Smooth muscle cell (in vitro differentiated cells): ENCODE measurements at regions not wholly inside any gene's neighbourhood (a gene's known extent, or its start where the extent isn't known, plus 50 kb on each side); places are given as distances from the start of the nearest gene placed in this dataset.

Experiments used
- DNase-seq: peaks from one replicate; lab custom pipeline; 2025; ENCODE audit not compliant: unreplicated experiment; lab: John Stamatoyannopoulos, UW
- H2AFZ ChIP-seq: fragments of 200-600 bp; sonication (generic); 2 replicates; pipeline ENCODE4 v1.6.0; 2016; ENCODE audit warnings: antibody characterized with exemption, low read depth, mild to moderate bottlenecking
- H3F3A ChIP-seq: fragments of 200-600 bp; sonication (generic); 2 replicates; pipeline ENCODE4 v1.6.0; 2017; ENCODE audit warnings: antibody characterized with exemption, low read depth
- H3K27ac ChIP-seq: fragments of 200-600 bp; sonication (generic); 2 replicates; pipeline ENCODE4 v1.5.1; 2016; ENCODE audit warnings: low read depth, mild to moderate bottlenecking
- H3K27me3 ChIP-seq: fragments of 200-600 bp; sonication (generic); 2 replicates; pipeline ENCODE4 v1.6.1; 2016; ENCODE audit warnings: low read depth, mild to moderate bottlenecking
- H3K36me3 ChIP-seq: fragments of 200-600 bp; sonication (generic); 2 replicates; pipeline ENCODE4 v1.5.1; 2016; ENCODE audit warnings: low read depth
- H3K4me1 ChIP-seq: fragments of 200-600 bp; sonication (generic); 2 replicates; pipeline ENCODE4 v1.5.1; 2016; ENCODE audit warnings: low read depth
- H3K4me2 ChIP-seq: fragments of 200-600 bp; sonication (generic); 2 replicates; pipeline ENCODE4 v1.6.0; 2016; ENCODE audit warnings: mild to moderate bottlenecking
- H3K4me3 ChIP-seq: fragments of 200-600 bp; sonication (generic); 2 replicates; pipeline ENCODE4 v1.5.1; 2016; ENCODE audit warnings: mild to moderate bottlenecking
- H3K79me2 ChIP-seq: fragments of 200-600 bp; sonication (generic); 2 replicates; pipeline ENCODE4 v1.6.0; 2016; ENCODE audit warnings: low read depth, mild to moderate bottlenecking
- H3K9ac ChIP-seq: fragments of 200-600 bp; sonication (generic); 2 replicates; pipeline ENCODE4 v1.6.0; 2016; ENCODE audit warnings: low read depth
- H3K9me3 ChIP-seq: fragments of 200-600 bp; sonication (generic); replicated peaks from 2 replicates; pipeline ENCODE4 v1.5.1; 2016; ENCODE audit warnings: low read depth
- H4K20me1 ChIP-seq: fragments of 200-600 bp; sonication (generic); 2 replicates; pipeline ENCODE4 v1.6.0; 2016; ENCODE audit warnings: low read depth
- WGBS: methylation state at CpG from one replicate; pipeline ENCODE4 v1.1.7; 2016; ENCODE audit warnings: low lambda C conversion rate; 5-methylcytosine and 5-hydroxymethylcytosine counted together
- TF ChIP-seq, protein P1 (sequence below): fragments of 200-600 bp; sonication (generic); IDR thresholded peaks from 2 replicates; pipeline ENCODE4 v1.5.1; 2017; ENCODE audit warnings: borderline replicate concordance, mild to moderate bottlenecking, antibody characterized with exemption; ENCODE audit not compliant: insufficient read depth, poor library complexity, severe bottlenecking

DNA sequence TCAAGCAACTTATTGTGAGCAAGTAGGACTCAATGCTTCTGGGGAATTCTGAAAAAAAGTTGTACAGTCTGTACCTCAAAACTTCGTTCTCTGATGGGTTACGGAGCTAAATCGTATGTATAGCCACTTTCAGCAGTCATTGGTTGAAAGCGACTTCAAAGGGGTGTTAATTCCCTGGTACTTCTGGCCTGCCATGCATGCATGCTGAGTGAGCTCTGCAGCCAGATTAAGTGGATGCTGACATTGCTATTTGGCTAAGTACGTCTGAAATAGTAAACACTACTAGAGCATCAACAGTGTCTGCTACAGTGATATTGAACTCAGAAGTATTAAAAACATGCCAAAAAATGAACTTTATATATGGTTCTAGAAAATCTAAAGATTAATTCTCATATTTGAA, 1183.1 kb upstream of the PCDH20 start:
- 16% methylated on average over 5 of the region's 5 CpGs for WGBS
- Histone ChIP-seq H3K4me1 (peaks cover 8% of the 10 kb centered on the region), H3K27ac (no peak overlapping the region), H3K9me3 (no peaks in the 10 kb centered on the region), H4K20me1 (no peaks in the 10 kb centered on the region), H3K9ac (no peak overlapping the region), H3F3A (no peaks in the 10 kb centered on the region), H2AFZ (no peak overlapping the region), H3K4me2 (peak overlapping the region; percentile 76), H3K79me2 (no peaks in the 10 kb centered on the region), H3K27me3 (no peaks in the 10 kb centered on the region), H3K4me3 (no peak overlapping the region), H3K36me3 (no peaks in the 10 kb centered on the region)
- DNase-seq: no peak
- TF ChIP-seq, protein P1, sequence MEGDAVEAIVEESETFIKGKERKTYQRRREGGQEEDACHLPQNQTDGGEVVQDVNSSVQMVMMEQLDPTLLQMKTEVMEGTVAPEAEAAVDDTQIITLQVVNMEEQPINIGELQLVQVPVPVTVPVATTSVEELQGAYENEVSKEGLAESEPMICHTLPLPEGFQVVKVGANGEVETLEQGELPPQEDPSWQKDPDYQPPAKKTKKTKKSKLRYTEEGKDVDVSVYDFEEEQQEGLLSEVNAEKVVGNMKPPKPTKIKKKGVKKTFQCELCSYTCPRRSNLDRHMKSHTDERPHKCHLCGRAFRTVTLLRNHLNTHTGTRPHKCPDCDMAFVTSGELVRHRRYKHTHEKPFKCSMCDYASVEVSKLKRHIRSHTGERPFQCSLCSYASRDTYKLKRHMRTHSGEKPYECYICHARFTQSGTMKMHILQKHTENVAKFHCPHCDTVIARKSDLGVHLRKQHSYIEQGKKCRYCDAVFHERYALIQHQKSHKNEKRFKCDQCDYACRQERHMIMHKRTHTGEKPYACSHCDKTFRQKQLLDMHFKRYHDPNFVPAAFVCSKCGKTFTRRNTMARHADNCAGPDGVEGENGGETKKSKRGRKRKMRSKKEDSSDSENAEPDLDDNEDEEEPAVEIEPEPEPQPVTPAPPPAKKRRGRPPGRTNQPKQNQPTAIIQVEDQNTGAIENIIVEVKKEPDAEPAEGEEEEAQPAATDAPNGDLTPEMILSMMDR: no peak

DNA sequence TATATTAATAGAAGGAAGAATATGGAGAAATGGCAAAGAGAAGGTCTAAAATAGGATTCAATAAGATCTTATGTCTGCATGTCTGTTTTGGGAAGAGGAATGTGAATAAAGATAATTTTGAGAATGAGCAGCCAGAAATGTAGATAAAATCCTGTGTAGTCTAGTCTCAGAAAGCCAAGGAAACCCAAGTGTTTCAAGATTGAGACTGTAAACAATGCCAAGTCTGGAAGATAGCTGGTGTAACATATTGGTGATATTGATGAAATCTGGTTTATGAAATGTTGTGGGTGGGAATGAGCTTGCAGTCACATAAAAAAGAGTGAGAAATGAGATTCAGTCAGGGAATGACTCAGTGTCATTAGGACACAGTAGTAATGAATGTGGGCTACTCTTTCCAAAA, 1180.3 kb upstream of the PCDH20 start:
- DNase-seq: no peak
- Histone ChIP-seq H3K9ac (no peak overlapping the region), H3F3A (no peaks in the 10 kb centered on the region), H3K79me2 (no peaks in the 10 kb centered on the region), H3K27ac (peak overlapping the region; percentile 34), H3K4me3 (no peak overlapping the region), H3K27me3 (peaks cover 7% of the 10 kb centered on the region), H3K4me2 (peak overlapping the region; percentile 9), H4K20me1 (no peaks in the 10 kb centered on the region), H3K9me3 (no peaks in the 10 kb centered on the region), H3K36me3 (no peaks in the 10 kb centered on the region), H3K4me1 (peaks cover 8% of the 10 kb centered on the region), H2AFZ (no peak overlapping the region)
- TF ChIP-seq, protein P1: no peak

DNA sequence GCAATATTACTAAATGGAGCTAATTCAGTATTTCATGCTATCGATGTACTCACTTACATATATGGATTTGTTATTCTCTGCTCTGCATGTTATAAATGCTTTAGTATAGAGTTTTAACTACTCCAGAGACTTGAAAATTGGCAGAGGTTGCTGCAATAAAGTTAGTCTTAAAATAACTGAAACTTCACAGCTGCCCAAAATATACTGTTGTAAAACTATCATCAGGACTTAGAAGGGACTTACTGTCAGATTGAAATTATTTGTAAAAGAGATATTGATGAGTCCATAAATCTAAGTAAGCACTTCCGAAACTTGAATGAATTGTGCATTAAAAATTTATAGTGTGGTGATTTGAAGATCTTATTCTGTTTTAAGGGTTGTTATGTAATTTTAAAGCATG, 1178.2 kb upstream of the PCDH20 start:
- H2AFZ ChIP-seq: no peak overlapping the region

DNA sequence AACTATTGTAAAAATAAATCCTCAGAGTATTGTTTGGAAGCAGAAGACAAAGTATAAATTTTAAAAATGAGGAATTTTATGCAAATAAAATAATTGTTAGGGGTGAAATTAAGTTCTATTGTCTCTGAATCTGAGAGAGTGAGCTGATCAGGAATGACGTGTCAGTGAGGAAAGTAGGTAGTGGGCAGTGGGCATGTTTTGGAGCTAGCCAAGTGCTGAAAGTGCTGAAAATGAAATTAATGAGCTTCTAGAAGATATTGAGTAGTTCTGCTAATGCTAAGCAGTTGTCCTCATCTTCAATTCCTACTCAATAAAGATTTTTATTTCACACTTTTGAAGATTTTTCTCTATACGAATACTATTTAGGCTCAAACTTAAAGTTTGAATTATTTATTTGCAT, 1167.8 kb upstream of the PCDH20 start:
- DNase-seq: no peak
- WGBS: 59% methylated on average over 2 of the region's 2 CpGs

More for the DNA sequence above, 1178.2 kb upstream of the PCDH20 start:
- H3K9ac ChIP-seq: no peak overlapping the region
- no peak overlapping the region for H3K27ac ChIP-seq
- 30% methylated on average over 2 of the region's 2 CpGs for WGBS
- H3K4me1 ChIP-seq: peaks cover 8% of the 10 kb centered on the region
- no peaks in the 10 kb centered on the region for H3K79me2 ChIP-seq
- H3K4me3 ChIP-seq: no peak overlapping the region
- DNase-seq: no peak
- TF ChIP-seq, protein P1: no peak
- H3K27me3 ChIP-seq: peaks cover 20% of the 10 kb centered on the region
- H4K20me1 ChIP-seq: no peaks in the 10 kb centered on the region
- no peaks in the 10 kb centered on the region for H3F3A ChIP-seq
- H3K4me2 ChIP-seq: no peak overlapping the region
- H3K36me3 ChIP-seq: no peaks in the 10 kb centered on the region
- no peaks in the 10 kb centered on the region for H3K9me3 ChIP-seq

More for the DNA sequence above, 1167.8 kb upstream of the PCDH20 start:
- Histone ChIP-seq H3K36me3 (no peaks in the 10 kb centered on the region), H3K27me3 (peaks cover under 1% of the 10 kb centered on the region), H3K27ac (no peak overlapping the region), H3K4me1 (no peaks in the 10 kb centered on the region), H3K79me2 (no peaks in the 10 kb centered on the region), H3K9me3 (no peaks in the 10 kb centered on the region), H3F3A (no peaks in the 10 kb centered on the region), H3K4me2 (no peak overlapping the region), H4K20me1 (no peaks in the 10 kb centered on the region), H3K4me3 (no peak overlapping the region), H3K9ac (no peak overlapping the region), H2AFZ (no peak overlapping the region)
- TF ChIP-seq, protein P1: no peak
